H1 (cell line): ENCODE measurements at regions not wholly inside any gene's neighbourhood (a gene's known extent, or its start where the extent isn't known, plus 50 kb on each side); places are given as distances from the start of the nearest gene placed in this dataset.

ENCODE experiments used
- FOSL1 ChIP-seq: IDR thresholded peaks from 2 replicates; pipeline ENCODE4 v1.6.1; 2011; ENCODE audit warnings: mild to moderate bottlenecking, low read depth, low read length, moderate library complexity; ENCODE audit not compliant: insufficient read depth
- GABPA ChIP-seq: IDR thresholded peaks from 2 replicates; pipeline ENCODE4 v1.6.1; 2011; ENCODE audit warnings: mild to moderate bottlenecking, low read length, moderate library complexity, borderline replicate concordance; ENCODE audit not compliant: insufficient read depth
- SIN3A ChIP-seq, 2 experiments: IDR thresholded peaks in 1 of 2; conservative IDR thresholded peaks in 1 of 2; 2 replicates each; pipeline ENCODE4 v1.6.1; 2011 to 2012; ENCODE audit warnings: low read length in 2 of 2, improper control_type of control experiment in 1 of 2, low read depth in 1 of 2, mild to moderate bottlenecking in 1 of 2
- SP1 ChIP-seq: IDR thresholded peaks from 2 replicates; pipeline ENCODE4 v1.6.1; 2011; ENCODE audit warnings: low read depth, low read length
- TF ChIP-seq, protein P1 (sequence below), 3 experiments: IDR thresholded peaks; 1 replicate in 2 of 3; 2 replicates in 1 of 3; pipeline versions ENCODE4 v1.5.1 to v1.6.1; 2011; ENCODE audit warnings: low read length in 3 of 3, mild to moderate bottlenecking in 3 of 3, inconsistent platforms in 2 of 3, low read depth in 1 of 3, moderate library complexity in 1 of 3; ENCODE audit not compliant: insufficient read depth in 1 of 3; ENCODE audit errors: control extremely low read depth in 1 of 3

DNA sequence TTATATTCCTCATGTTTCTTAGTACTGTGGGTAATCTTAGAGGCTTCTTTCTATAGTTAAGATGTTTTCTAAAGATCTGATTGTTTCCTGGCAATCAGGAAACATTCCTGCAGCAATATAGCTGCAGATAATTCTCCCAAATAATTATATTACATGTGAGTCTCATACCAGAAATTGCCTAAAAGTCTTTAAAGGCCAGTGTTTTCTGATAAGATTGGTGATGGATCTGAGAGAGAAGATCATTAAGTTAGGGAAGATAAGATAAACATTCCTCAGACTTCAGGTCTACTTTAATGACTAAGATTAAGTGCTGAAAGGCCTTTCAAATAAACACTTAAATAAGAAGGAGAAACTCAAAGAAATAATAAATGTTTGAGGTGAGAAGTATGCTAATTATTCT lies 107.7 kb upstream of the DAB2 start:
- no peak for TF ChIP-seq SP1
- TF ChIP-seq SIN3A (conservative IDR thresholded peaks at IDR 0.05 in 1 of 2, IDR thresholded peaks at IDR 0.05 in 1 of 2; ENCODE audit: low read depth in 1 of 2, low read length in 2 of 2), result no peak
- TF ChIP-seq, protein P1, sequence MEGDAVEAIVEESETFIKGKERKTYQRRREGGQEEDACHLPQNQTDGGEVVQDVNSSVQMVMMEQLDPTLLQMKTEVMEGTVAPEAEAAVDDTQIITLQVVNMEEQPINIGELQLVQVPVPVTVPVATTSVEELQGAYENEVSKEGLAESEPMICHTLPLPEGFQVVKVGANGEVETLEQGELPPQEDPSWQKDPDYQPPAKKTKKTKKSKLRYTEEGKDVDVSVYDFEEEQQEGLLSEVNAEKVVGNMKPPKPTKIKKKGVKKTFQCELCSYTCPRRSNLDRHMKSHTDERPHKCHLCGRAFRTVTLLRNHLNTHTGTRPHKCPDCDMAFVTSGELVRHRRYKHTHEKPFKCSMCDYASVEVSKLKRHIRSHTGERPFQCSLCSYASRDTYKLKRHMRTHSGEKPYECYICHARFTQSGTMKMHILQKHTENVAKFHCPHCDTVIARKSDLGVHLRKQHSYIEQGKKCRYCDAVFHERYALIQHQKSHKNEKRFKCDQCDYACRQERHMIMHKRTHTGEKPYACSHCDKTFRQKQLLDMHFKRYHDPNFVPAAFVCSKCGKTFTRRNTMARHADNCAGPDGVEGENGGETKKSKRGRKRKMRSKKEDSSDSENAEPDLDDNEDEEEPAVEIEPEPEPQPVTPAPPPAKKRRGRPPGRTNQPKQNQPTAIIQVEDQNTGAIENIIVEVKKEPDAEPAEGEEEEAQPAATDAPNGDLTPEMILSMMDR (IDR thresholded peaks at IDR 0.05; ENCODE audit: control extremely low read depth in 1 of 3, insufficient read depth in 1 of 3, low read depth in 1 of 3, low read length in 3 of 3), result no peak
- no peak for TF ChIP-seq GABPA
- no peak for TF ChIP-seq FOSL1
